Psoas muscle (tissue), 7 donors: ENCODE measurements at regions not wholly inside any gene's neighbourhood (a gene's known extent, or its start where the extent isn't known, plus 50 kb on each side); places are given as distances from the start of the nearest gene placed in this dataset.

Source experiments
- ATAC-seq, 4 donors: fragments of 200-7000 bp; cut with Tn5 transposase; one replicate each; pipeline ENCODE4 v1.9.1; 2020; ENCODE audit warnings: moderate library complexity in 3 of 4, mild to moderate bottlenecking in 2 of 4
- DNase-seq, 2 donors: peaks; one replicate each; pipeline ENCODE4 v3.0.0-alpha.2; 2020
- H3K27ac ChIP-seq: fragments of 200-600 bp; one replicate; pipeline ENCODE4 v1.8.0; 2022
- H3K27me3 ChIP-seq, 3 donors: fragments of 200-600 bp in 1 of 3; one replicate each; pipeline versions ENCODE4 v1.6.1 to v1.8.0; 2013 to 2022; ENCODE audit warnings: low read length in 2 of 3, mild to moderate bottlenecking in 2 of 3, moderate library complexity in 1 of 3; ENCODE audit not compliant: insufficient read depth in 3 of 3
- H3K36me3 ChIP-seq, 2 donors: fragments of 200-600 bp in 1 of 2; one replicate each; pipeline versions ENCODE4 v1.6.1 to v1.8.0; 2013 to 2022; ENCODE audit warnings: low read depth in 1 of 2, mild to moderate bottlenecking in 1 of 2, moderate library complexity in 1 of 2; ENCODE audit not compliant: insufficient read depth in 1 of 2
- H3K4me1 ChIP-seq: fragments of 200-600 bp; one replicate; pipeline ENCODE4 v1.8.0; 2022
- H3K4me3 ChIP-seq: fragments of 200-600 bp; one replicate; pipeline ENCODE4 v1.8.0; 2022; ENCODE audit warnings: mild to moderate bottlenecking
- H3K9me3 ChIP-seq: fragments of 200-600 bp; one replicate; pipeline ENCODE4 v1.8.0; 2022
- WGBS, 3 donors: extraction: QIAGEN DNeasy Blood & Tissue Kit; methylation state at CpG; one replicate each; pipeline versions ENCODE4 v1.1.6 to v1.1.7; 2013; 5-methylcytosine and 5-hydroxymethylcytosine counted together
- intact Hi-C, 2 donors: fragments of 100-400 bp; cut with DNase I; formaldehyde crosslinking; loops; one replicate each; pipeline versions ENCODE4 v1.11.0 to v1.14.2; 2022
- TF ChIP-seq, protein P1 (sequence below): fragments of 200-600 bp; IDR thresholded peaks from one replicate; pipeline ENCODE4 v1.8.0; 2022; ENCODE audit warnings: antibody characterized with exemption
- donor health status: healthy with polysubstance abuse.
- donor health status: DM: no; HTN: no; CAD: no; lungs with moderate emphysema.
- donor health status: Bipolar disorder and iron deficiency.
- donor health status: healthy.
- donor health status: DM: yes; HTN: yes; CAD: no.
- donor health status: DM: no; HTN: no; CAD: no.
- donor health status: DM: yes; HTN: yes; CAD: no.

DNA sequence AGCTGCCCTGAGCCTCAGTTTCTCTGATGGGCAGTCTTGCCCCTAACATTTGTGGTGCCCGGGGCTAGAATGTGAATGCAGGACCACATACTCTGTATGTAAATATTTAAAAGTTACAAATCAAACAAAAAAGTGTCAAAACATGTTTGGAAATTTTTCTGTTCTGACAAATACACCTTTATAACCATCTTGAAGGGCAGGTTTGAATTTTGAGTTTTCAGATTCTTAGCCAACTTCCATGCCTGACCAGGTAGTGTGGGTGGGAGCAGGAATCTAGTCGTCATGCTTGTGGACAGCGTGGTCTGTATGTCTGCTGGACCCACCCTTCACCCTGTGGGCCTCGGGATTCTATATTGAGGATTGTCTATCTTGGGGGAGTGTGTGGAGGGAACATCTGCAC is 325.1 kb downstream of the SOX4 start:
- no peaks in the 10 kb centered on the region for H3K36me3 ChIP-seq
- H3K27me3 ChIP-seq, result peaks cover 0 to 2% (median 0%) of the 10 kb centered on the region in 3 donors
- H3K27ac ChIP-seq, result no peak overlapping the region
- intact Hi-C loops, result no loop called here
- H3K9me3 ChIP-seq, result no peaks in the 10 kb centered on the region
- H3K4me1 ChIP-seq, result no peaks in the 10 kb centered on the region
- 93 to 95% (median 94%) methylated on average over 4 of the region's 4 CpGs for WGBS, 3 donors
- TF ChIP-seq, protein P1, sequence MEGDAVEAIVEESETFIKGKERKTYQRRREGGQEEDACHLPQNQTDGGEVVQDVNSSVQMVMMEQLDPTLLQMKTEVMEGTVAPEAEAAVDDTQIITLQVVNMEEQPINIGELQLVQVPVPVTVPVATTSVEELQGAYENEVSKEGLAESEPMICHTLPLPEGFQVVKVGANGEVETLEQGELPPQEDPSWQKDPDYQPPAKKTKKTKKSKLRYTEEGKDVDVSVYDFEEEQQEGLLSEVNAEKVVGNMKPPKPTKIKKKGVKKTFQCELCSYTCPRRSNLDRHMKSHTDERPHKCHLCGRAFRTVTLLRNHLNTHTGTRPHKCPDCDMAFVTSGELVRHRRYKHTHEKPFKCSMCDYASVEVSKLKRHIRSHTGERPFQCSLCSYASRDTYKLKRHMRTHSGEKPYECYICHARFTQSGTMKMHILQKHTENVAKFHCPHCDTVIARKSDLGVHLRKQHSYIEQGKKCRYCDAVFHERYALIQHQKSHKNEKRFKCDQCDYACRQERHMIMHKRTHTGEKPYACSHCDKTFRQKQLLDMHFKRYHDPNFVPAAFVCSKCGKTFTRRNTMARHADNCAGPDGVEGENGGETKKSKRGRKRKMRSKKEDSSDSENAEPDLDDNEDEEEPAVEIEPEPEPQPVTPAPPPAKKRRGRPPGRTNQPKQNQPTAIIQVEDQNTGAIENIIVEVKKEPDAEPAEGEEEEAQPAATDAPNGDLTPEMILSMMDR, result no peak
- ATAC-seq, result no peak
- H3K4me3 ChIP-seq, result no peak overlapping the region
- no peak for DNase-seq

DNA sequence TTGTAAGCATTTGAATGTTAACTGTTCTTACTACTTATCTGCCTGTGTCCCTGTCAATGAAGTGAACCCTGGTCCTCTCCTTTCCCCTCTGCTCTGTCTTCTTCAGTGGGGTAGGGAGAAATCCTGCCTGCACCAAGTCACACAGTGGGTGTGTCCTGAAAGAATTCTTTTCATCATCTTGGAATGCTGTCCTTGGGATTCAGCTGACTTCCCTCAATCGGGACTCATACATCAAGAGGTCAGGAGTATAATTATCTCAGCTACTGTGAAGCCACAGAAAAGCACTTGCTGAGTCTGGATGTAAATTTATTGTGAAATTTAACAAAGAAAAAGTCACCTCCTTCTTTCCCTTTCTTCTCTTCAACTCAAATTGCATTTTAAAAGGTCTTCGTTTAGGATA is 328.5 kb downstream of the SOX4 start:
- Histone ChIP-seq H3K4me1 (no peaks in the 10 kb centered on the region), H3K27ac (no peak overlapping the region), H3K4me3 (no peak overlapping the region), H3K36me3 (no peaks in the 10 kb centered on the region), H3K27me3 (peaks cover 0 to 2% (median 0%) of the 10 kb centered on the region in 3 donors), H3K9me3 (no peaks in the 10 kb centered on the region)
- TF ChIP-seq, protein P1, result no peak
- WGBS, 3 donors, result 43 to 47% (median 45%) methylated on average over 2 of the region's 2 CpGs
- ATAC-seq (no peak), DNase-seq (no peak)
- intact Hi-C loops, result no loop called here

GRCh38 chr6:21924002-21924401 is 330.5 kb downstream of the SOX4 start:
- ATAC-seq (no peak), DNase-seq (no peak)
- H3K4me3 ChIP-seq, result no peak overlapping the region
- no peak overlapping the region for H3K27ac ChIP-seq
- 91 to 97% (median 93%) methylated on average over 3 of the region's 3 CpGs for WGBS, 3 donors
- intact Hi-C loops, result no loop called here
- no peaks in the 10 kb centered on the region for H3K9me3 ChIP-seq
- TF ChIP-seq, protein P1, result no peak
- no peaks in the 10 kb centered on the region for H3K4me1 ChIP-seq
- no peaks in the 10 kb centered on the region for H3K36me3 ChIP-seq
- no peaks in the 10 kb centered on the region for H3K27me3 ChIP-seq

DNA sequence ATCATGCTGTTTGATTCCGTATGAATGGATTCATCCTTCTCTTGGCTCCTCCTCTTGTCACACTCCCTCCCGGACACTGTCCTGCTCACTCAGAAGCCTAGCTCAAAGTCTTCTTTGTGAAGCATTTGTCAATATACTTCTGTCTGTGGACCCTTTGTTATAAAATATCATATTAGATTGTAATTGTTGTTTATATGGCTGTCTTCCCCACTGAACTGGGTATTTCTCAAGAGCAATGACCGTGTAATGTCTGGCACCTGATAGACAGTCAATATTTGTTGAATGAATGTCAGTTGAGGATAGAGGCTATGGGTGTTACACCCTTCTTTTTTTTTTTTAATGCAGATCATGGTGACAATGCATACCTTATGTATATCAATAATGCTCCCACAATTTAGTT is 335.3 kb downstream of the SOX4 start:
- DNase-seq (no peak), ATAC-seq (no peak)
- no peaks in the 10 kb centered on the region for H3K36me3 ChIP-seq
- no peaks in the 10 kb centered on the region for H3K9me3 ChIP-seq
- no peak overlapping the region for H3K27ac ChIP-seq
- no peak overlapping the region for H3K4me3 ChIP-seq
- intact Hi-C loops, result no loop called here
- WGBS, 3 donors, result 68 to 81% (median 71%) methylated on average over 3 of the region's 3 CpGs
- no peaks in the 10 kb centered on the region for H3K4me1 ChIP-seq
- H3K27me3 ChIP-seq, result no peaks in the 10 kb centered on the region
- TF ChIP-seq, protein P1, result no peak

GRCh38 chr6:21931641-21932335 is 338.2 kb downstream of the SOX4 start:
- intact Hi-C loops, result no loop called here
- Histone ChIP-seq H3K4me1 (no peaks in the 10 kb centered on the region), H3K27ac (no peak overlapping the region), H3K27me3 (no peaks in the 10 kb centered on the region), H3K4me3 (no peak overlapping the region), H3K9me3 (no peaks in the 10 kb centered on the region), H3K36me3 (no peaks in the 10 kb centered on the region)
- ATAC-seq (no peak), DNase-seq (no peak)
- TF ChIP-seq, protein P1, result no peak
- WGBS, 3 donors, result 92 to 99% (median 93%) methylated on average over 4 of the region's 4 CpGs
